Esophagus muscularis mucosa (tissue), 3 donors: ENCODE measurements at regions not wholly inside any gene's neighbourhood (a gene's known extent, or its start where the extent isn't known, plus 50 kb on each side); places are given as distances from the start of the nearest gene placed in this dataset.

ENCODE experiments used
- CTCF ChIP-seq, 3 experiments: fragments of 200-600 bp in 2 of 3; fragments of 450-650 bp in 1 of 3; sonication (generic) in 2 of 3; IDR thresholded peaks; one replicate each; pipeline ENCODE4 v1.5.1; 2017 to 2019; ENCODE audit warnings: antibody characterized with exemption in 3 of 3, mild to moderate bottlenecking in 2 of 3, moderate library complexity in 1 of 3
- POLR2A ChIP-seq: fragments of 450-650 bp; IDR thresholded peaks from one replicate; pipeline ENCODE4 v1.6.1; 2017; ENCODE audit warnings: antibody characterized with exemption, moderate library complexity, mild to moderate bottlenecking, low read depth
- POLR2AphosphoS5 ChIP-seq, 2 donors: sonication (generic); formaldehyde crosslinking; IDR thresholded peaks; one replicate each; pipeline ENCODE4 v1.6.1; 2017; ENCODE audit warnings: antibody characterized with exemption in 2 of 2

GRCh38 chr1:50268049-50268448, 155.2 kb downstream of the DMRTA2 start:
- TF ChIP-seq POLR2A: no peak
- TF ChIP-seq CTCF (IDR thresholded peaks at IDR 0.05): no peak
- no peak for TF ChIP-seq POLR2AphosphoS5 (IDR thresholded peaks at IDR 0.05)
